IMR-90 (cell line): ENCODE measurements at regions not wholly inside any gene's neighbourhood (a gene's known extent, or its start where the extent isn't known, plus 50 kb on each side); places are given as distances from the start of the nearest gene placed in this dataset.

Source experiments
- ATAC-seq: fragments of 200-7000 bp; cut with Tn5 transposase; 2 replicates; pipeline ENCODE4 v1.9.1; 2020; ENCODE audit warnings: low read depth, mild to moderate bottlenecking, moderate library complexity
- BruUV-seq: library from RNA; stranded (reverse); fragments of 400-500 nt; replicated peaks from 2 replicates; lab custom pipeline; 2021; lab: Mats Ljungman, UMichigan
- CTCF ChIA-PET: fragments of 300-600 bp; formaldehyde crosslinking; extraction: SDS; loops from one replicate; lab custom pipeline; 2021; ENCODE audit warnings: antibody characterized with exemption; lab: Yijun Ruan, JAX
- POLR2A ChIA-PET: fragments of 300-600 bp; sonication (Branson Sonifier 250); formaldehyde crosslinking; loops from one replicate; lab custom pipeline; 2022; ENCODE audit warnings: antibody characterized with exemption; ENCODE audit not compliant: unreplicated experiment; lab: Charles Lee
- DNase-seq: peaks from one replicate; pipeline ENCODE4 v3.0.0; 2013
- H2AFZ ChIP-seq: replicated peaks from 2 replicates; pipeline ENCODE3; 2013; ENCODE audit warnings: low read length, mild to moderate bottlenecking; ENCODE audit not compliant: poor library complexity
- H2AK5ac ChIP-seq: 2 replicates; pipeline ENCODE4 v1.6.1; 2013; ENCODE audit warnings: low read depth, low read length, inconsistent platforms
- H2AK9ac ChIP-seq: replicated peaks from 2 replicates; pipeline ENCODE3; 2013; ENCODE audit warnings: mild to moderate bottlenecking, low read depth, low read length, moderate library complexity; ENCODE audit not compliant: poor library complexity
- H2BK120ac ChIP-seq: 2 replicates; pipeline ENCODE4 v1.6.1; 2013; ENCODE audit warnings: low read depth, low read length, inconsistent platforms
- H2BK15ac ChIP-seq: 3 replicates; pipeline ENCODE4 v1.6.1; 2013; ENCODE audit warnings: low read depth, low read length, inconsistent platforms
- H2BK20ac ChIP-seq: 2 replicates; pipeline ENCODE4 v1.6.1; 2013; ENCODE audit warnings: low read depth, mild to moderate bottlenecking, inconsistent platforms, low read length, moderate library complexity
- H2BK5ac ChIP-seq: 2 replicates; pipeline ENCODE4 v1.6.1; 2013; ENCODE audit warnings: mild to moderate bottlenecking, low read depth, low read length, inconsistent platforms; ENCODE audit not compliant: poor library complexity, severe bottlenecking
- H3K14ac ChIP-seq: replicated peaks from 2 replicates; pipeline ENCODE4 v1.6.1; 2013; ENCODE audit warnings: low read depth, low read length, inconsistent platforms
- H3K18ac ChIP-seq: 2 replicates; pipeline ENCODE4 v1.6.1; 2013; ENCODE audit warnings: low read depth, low read length, control low read depth
- H3K23ac ChIP-seq: 2 replicates; pipeline ENCODE4 v1.6.1; 2013; ENCODE audit warnings: low read depth, low read length, inconsistent platforms
- H3K27ac ChIP-seq: 2 replicates; pipeline ENCODE4 v1.5.1; 2013; ENCODE audit warnings: mild to moderate bottlenecking, control low read depth, low read length; ENCODE audit not compliant: insufficient read depth
- H3K27me3 ChIP-seq: 2 replicates; pipeline ENCODE4 v1.6.1; 2013; ENCODE audit warnings: low read length; ENCODE audit not compliant: control insufficient read depth, insufficient read depth
- H3K36me3 ChIP-seq: 2 replicates; pipeline ENCODE4 v1.6.1; 2013; ENCODE audit warnings: low read length, mixed read lengths; ENCODE audit not compliant: control insufficient read depth, insufficient read depth
- H3K4ac ChIP-seq: 2 replicates; pipeline ENCODE4 v1.6.1; 2013; ENCODE audit warnings: low read depth, low read length, inconsistent platforms
- H3K4me1 ChIP-seq: 2 replicates; pipeline ENCODE4 v1.6.1; 2013; ENCODE audit warnings: low read length, mixed read lengths; ENCODE audit not compliant: control insufficient read depth, insufficient read depth
- H3K4me2 ChIP-seq: 2 replicates; pipeline ENCODE4 v1.6.1; 2013; ENCODE audit warnings: low read depth, mild to moderate bottlenecking, control low read depth, low read length, moderate library complexity
- H3K4me3 ChIP-seq: 2 replicates; pipeline ENCODE4 v1.5.1; 2013; ENCODE audit warnings: low read depth, mild to moderate bottlenecking, control low read depth, low read length, moderate library complexity; ENCODE audit not compliant: insufficient read depth
- H3K56ac ChIP-seq: 2 replicates; pipeline ENCODE4 v1.6.1; 2013; ENCODE audit warnings: low read length, inconsistent platforms; ENCODE audit not compliant: insufficient read depth; ENCODE audit errors: extremely low read depth
- H3K79me1 ChIP-seq, 2 experiments: 2 replicates each; pipeline ENCODE4 v1.6.1; 2013; ENCODE audit warnings: low read length in 2 of 2, inconsistent platforms in 1 of 2, low read depth in 1 of 2
- H3K9ac ChIP-seq: 2 replicates; pipeline ENCODE4 v1.6.1; 2013; ENCODE audit warnings: low read depth, low read length, control low read depth
- H3K9me1 ChIP-seq: 2 replicates; pipeline ENCODE4 v1.6.1; 2013; ENCODE audit warnings: low read length, inconsistent platforms; ENCODE audit not compliant: insufficient read depth
- H3K9me3 ChIP-seq: 2 replicates; pipeline ENCODE4 v1.6.1; 2013; ENCODE audit warnings: low read length; ENCODE audit not compliant: control insufficient read depth, insufficient read depth
- H4K20me1 ChIP-seq: 2 replicates; pipeline ENCODE4 v1.6.1; 2013; ENCODE audit warnings: low read length, inconsistent platforms; ENCODE audit not compliant: insufficient read depth
- H4K5ac ChIP-seq: 2 replicates; pipeline ENCODE4 v1.6.1; 2013; ENCODE audit warnings: mild to moderate bottlenecking, low read depth, low read length, control low read depth
- H4K8ac ChIP-seq, 2 experiments: 2 replicates each; pipeline ENCODE4 v1.6.1; 2013; ENCODE audit warnings: low read depth in 2 of 2, low read length in 2 of 2, control low read depth in 1 of 2, inconsistent platforms in 1 of 2
- H4K91ac ChIP-seq: 2 replicates; pipeline ENCODE4 v1.6.1; 2013; ENCODE audit warnings: low read depth, low read length, inconsistent platforms; ENCODE audit not compliant: insufficient read depth
- BHLHE40 ChIP-seq: fragments of 150-350 bp; IDR thresholded peaks from 2 replicates; pipeline ENCODE4 v1.6.1; 2016; ENCODE audit warnings: mild to moderate bottlenecking, low read depth, low read length
- CEBPB ChIP-seq: IDR thresholded peaks from 2 replicates; pipeline ENCODE4 v1.6.1; 2012; ENCODE audit warnings: low read depth, low read length, improper control_type of control experiment
- ELK1 ChIP-seq: fragments of 150-350 bp; IDR thresholded peaks from 2 replicates; pipeline ENCODE4 v1.6.1; 2016; ENCODE audit warnings: low read depth, mild to moderate bottlenecking, low read length, moderate library complexity, borderline replicate concordance
- MAFK ChIP-seq: IDR thresholded peaks from 2 replicates; pipeline ENCODE4 v1.6.1; 2012; ENCODE audit warnings: low read depth, low read length, improper control_type of control experiment
- MAZ ChIP-seq: IDR thresholded peaks from 2 replicates; pipeline ENCODE4 v1.6.1; 2012; ENCODE audit warnings: low read depth, mild to moderate bottlenecking, low read length, improper control_type of control experiment, moderate library complexity, borderline replicate concordance
- MXI1 ChIP-seq: IDR thresholded peaks from 2 replicates; pipeline ENCODE4 v1.6.1; 2012; ENCODE audit warnings: low read depth, mild to moderate bottlenecking, low read length, moderate library complexity, borderline replicate concordance
- NFE2L2 ChIP-seq: fragments of 150-350 bp; IDR thresholded peaks from 2 replicates; pipeline ENCODE4 v1.6.1; 2016; ENCODE audit warnings: low read depth, mild to moderate bottlenecking, low read length
- RAD21 ChIP-seq: IDR thresholded peaks from 2 replicates; pipeline ENCODE4 v1.6.1; 2012; ENCODE audit warnings: low read length, improper control_type of control experiment
- RCOR1 ChIP-seq: IDR thresholded peaks from 2 replicates; pipeline ENCODE4 v1.6.1; 2012; ENCODE audit warnings: mild to moderate bottlenecking, low read length, improper control_type of control experiment; ENCODE audit not compliant: insufficient replicate concordance
- RFX5 ChIP-seq: IDR thresholded peaks from 2 replicates; pipeline ENCODE4 v1.8.0; 2012; ENCODE audit warnings: low read depth, mild to moderate bottlenecking, low read length, moderate library complexity
- SMC3 ChIP-seq: fragments of 150-350 bp; IDR thresholded peaks from 2 replicates; pipeline ENCODE4 v1.6.1; 2016; ENCODE audit warnings: low read depth, mild to moderate bottlenecking, antibody characterized with exemption, low read length, moderate library complexity
- WGBS, 2 experiments: methylation state at CpG; one replicate each; pipeline versions ENCODE4 v1.1.5 to v1.1.7; 2013; ENCODE audit warnings: missing lambda C conversion rate in 2 of 2; ENCODE audit not compliant: insufficient read length in 1 of 2; ENCODE audit errors: extremely low coverage in 2 of 2; 5-methylcytosine and 5-hydroxymethylcytosine counted together
- dilution Hi-C: fragments of 300-500 bp; cut with HindIII; formaldehyde crosslinking; loops from one replicate; pipeline ENCODE4 v1.14.3; 2018; ENCODE audit warnings: low sequenced_read_pairs; ENCODE audit not compliant: unreplicated experiment
- in situ Hi-C: fragments of 300-500 bp; cut with MboI; formaldehyde crosslinking; loops from 3 replicates; pipeline ENCODE4 v1.14.3; 2019; ENCODE audit warnings: low sequenced_read_pairs, inconsistent platforms, mixed read lengths
- intact Hi-C: fragments of 100-400 bp; cut with micrococcal nuclease; formaldehyde crosslinking; loops from 2 replicates; pipeline ENCODE4 v1.10.0; 2022

- Histone ChIP-seq H2BK20ac (no peak overlapping the region), H3K56ac (no peak overlapping the region), H3K14ac (no peak overlapping the region), H3K27ac (no peak overlapping the region), H4K8ac (no peak overlapping the region), H2BK120ac (no peak overlapping the region), H3K27me3 (no peaks in the 10 kb centered on the region), H3K9me3 (no peaks in the 10 kb centered on the region), H3K79me1 (no peaks in the 10 kb centered on the region), H2AK5ac (no peak overlapping the region), H4K91ac (no peak overlapping the region), H2AK9ac (no peak overlapping the region), H3K4me3 (no peak overlapping the region), H3K23ac (no peak overlapping the region), H3K18ac (no peak overlapping the region), H3K9me1 (no peaks in the 10 kb centered on the region), H3K4me1 (no peaks in the 10 kb centered on the region), H4K5ac (no peak overlapping the region), H3K4ac (no peak overlapping the region), H2BK15ac (no peak overlapping the region), H3K9ac (no peak overlapping the region), H2AFZ (no peak overlapping the region), H3K36me3 (no peaks in the 10 kb centered on the region), H4K20me1 (no peaks in the 10 kb centered on the region), H2BK5ac (no peak overlapping the region), H3K4me2 (no peak overlapping the region)
- intact Hi-C loops = no loop called here
- DNase-seq = no peak
- ATAC-seq = no peak
- WGBS, 2 experiments = 100% methylated on average over 1 of the region's 12 CpGs; no CpG with 5 or more reads in 1 of the 2 experiments
- in situ Hi-C loops = no loop called here
- dilution Hi-C loops = no loop called here
- CTCF ChIA-PET = no interaction called here
- no TSS peak for BruUV-seq
- POLR2A ChIA-PET = no interaction called here
- TF ChIP-seq RFX5 (no peak), RAD21 (no peak), MAFK (no peak), NFE2L2 (no peak), SMC3 (no peak), CEBPB (no peak), MXI1 (no peak), MAZ (no peak), RCOR1 (no peak), BHLHE40 (no peak), ELK1 (no peak)
Observed at GRCh38 chr3:106678657-106679390, 698.4 kb upstream of the CCDC54 start.
